Fibroblast of lung (primary cell): ENCODE measurements at regions not wholly inside any gene's neighbourhood (a gene's known extent, or its start where the extent isn't known, plus 50 kb on each side); places are given as distances from the start of the nearest gene placed in this dataset.

ENCODE experiments used
- DNase-seq, 2 donors: peaks; one replicate each; pipeline versions ENCODE4 v3.0.0 to v3.0.0-alpha.2; 2010; ENCODE audit warnings: low read depth in 2 of 2
- H2AFZ ChIP-seq: 2 replicates; pipeline ENCODE4 v1.5.1; 2012; ENCODE audit warnings: low read length, control low read depth, inconsistent platforms
- H3K27ac ChIP-seq: 2 replicates; pipeline ENCODE4 v1.5.1; 2011; ENCODE audit warnings: low read length, control low read depth; ENCODE audit not compliant: insufficient read depth
- H3K27me3 ChIP-seq: 2 replicates; pipeline ENCODE4 v1.5.1; 2011; ENCODE audit warnings: mild to moderate bottlenecking, low read length; ENCODE audit not compliant: control insufficient read depth, insufficient read depth
- H3K36me3 ChIP-seq: 2 replicates; pipeline ENCODE4 v1.5.1; 2011; ENCODE audit warnings: low read length; ENCODE audit not compliant: control insufficient read depth, insufficient read depth
- H3K4me1 ChIP-seq: 2 replicates; pipeline ENCODE4 v1.5.1; 2011; ENCODE audit warnings: low read length; ENCODE audit not compliant: control insufficient read depth, insufficient read depth; ENCODE audit errors: extremely low read depth
- H3K4me2 ChIP-seq: 2 replicates; pipeline ENCODE4 v1.5.1; 2011; ENCODE audit warnings: low read length, control low read depth; ENCODE audit not compliant: insufficient read depth; ENCODE audit errors: extremely low read depth
- H3K4me3 ChIP-seq, 4 experiments: fragments of 200-600 bp in 1 of 4; sonication (generic) in 1 of 4; replicated peaks in 1 of 4; 2 replicates each; pipeline ENCODE4 v1.5.1; 2011 to 2016; ENCODE audit warnings: low read length in 4 of 4, low read depth in 3 of 4, mild to moderate bottlenecking in 3 of 4, control low read depth in 2 of 4, inconsistent platforms in 1 of 4, mixed read lengths in 1 of 4; ENCODE audit not compliant: insufficient read depth in 1 of 4; ENCODE audit errors: control extremely low read depth in 1 of 4
- H3K79me2 ChIP-seq: 2 replicates; pipeline ENCODE4 v1.5.1; 2012; ENCODE audit warnings: mild to moderate bottlenecking, low read length, inconsistent platforms; ENCODE audit not compliant: control insufficient read depth, insufficient read depth
- H3K9ac ChIP-seq: 2 replicates; pipeline ENCODE4 v1.5.1; 2011; ENCODE audit warnings: mild to moderate bottlenecking, low read length, control low read depth; ENCODE audit not compliant: insufficient read depth
- H3K9me3 ChIP-seq: 2 replicates; pipeline ENCODE4 v1.5.1; 2012; ENCODE audit warnings: low read depth, low read length; ENCODE audit not compliant: control insufficient read depth, insufficient read depth
- H4K20me1 ChIP-seq: 2 replicates; pipeline ENCODE4 v1.5.1; 2011; ENCODE audit warnings: low read length; ENCODE audit not compliant: control insufficient read depth, insufficient read depth; ENCODE audit errors: extremely low read depth
- CTCF ChIP-seq, 2 donors: IDR thresholded peaks in 1 of 2; conservative IDR thresholded peaks in 1 of 2; 1 replicate in 1 of 2; 2 replicates in 1 of 2; pipeline ENCODE4 v1.5.1; 2011 to 2012; ENCODE audit warnings: low read length in 2 of 2, control low read depth in 1 of 2, inconsistent platforms in 1 of 2, low read depth in 1 of 2, mild to moderate bottlenecking in 1 of 2
- EZH2 ChIP-seq: IDR thresholded peaks from 2 replicates; pipeline ENCODE4 v1.5.1; 2012; ENCODE audit warnings: low read length, control low read depth, mild to moderate bottlenecking; ENCODE audit errors: missing control alignments

- Histone ChIP-seq H3K9me3 (no peaks in the 10 kb centered on the region), H3K4me2 (no peak overlapping the region), H3K79me2 (no peaks in the 10 kb centered on the region), H2AFZ (no peak overlapping the region), H3K4me1 (no peaks in the 10 kb centered on the region), H3K4me3 (no peak overlapping the region), H4K20me1 (no peaks in the 10 kb centered on the region), H3K9ac (no peak overlapping the region), H3K27me3 (no peaks in the 10 kb centered on the region), H3K36me3 (no peaks in the 10 kb centered on the region), H3K27ac (no peak overlapping the region)
- DNase-seq = no peak
- no peak for TF ChIP-seq EZH2
- TF ChIP-seq CTCF (conservative IDR thresholded peaks at IDR 0.05 in 1 of 2, IDR thresholded peaks at IDR 0.05 in 1 of 2; ENCODE audit: low read depth in 1 of 2, low read length in 2 of 2) = no peak
These were observed 83.3 kb downstream of the TRIM42 start for GRCh38 chr3:140761076-140761639.

GRCh38 chr3:140762746-140763145 is 84.9 kb downstream of the TRIM42 start:
- Histone ChIP-seq H3K27ac (no peak overlapping the region), H3K4me2 (no peak overlapping the region), H2AFZ (no peak overlapping the region), H3K9ac (no peak overlapping the region), H3K4me3 (no peak overlapping the region), H3K36me3 (no peaks in the 10 kb centered on the region), H4K20me1 (no peaks in the 10 kb centered on the region), H3K27me3 (no peaks in the 10 kb centered on the region), H3K9me3 (no peaks in the 10 kb centered on the region), H3K79me2 (no peaks in the 10 kb centered on the region), H3K4me1 (no peaks in the 10 kb centered on the region)
- DNase-seq = no peak
- no peak for TF ChIP-seq EZH2
- TF ChIP-seq CTCF (conservative IDR thresholded peaks at IDR 0.05 in 1 of 2, IDR thresholded peaks at IDR 0.05 in 1 of 2; ENCODE audit: low read depth in 1 of 2, low read length in 2 of 2) = no peak

- DNase-seq = no peak
- TF ChIP-seq CTCF (conservative IDR thresholded peaks at IDR 0.05 in 1 of 2, IDR thresholded peaks at IDR 0.05 in 1 of 2; ENCODE audit: low read depth in 1 of 2, low read length in 2 of 2) = no peak
- no peak for TF ChIP-seq EZH2
- no peak overlapping the region for H3K4me3 ChIP-seq
- no peaks in the 10 kb centered on the region for H3K27me3 ChIP-seq
- no peak overlapping the region for H3K4me2 ChIP-seq
- H3K9ac ChIP-seq = no peak overlapping the region
- no peak overlapping the region for H2AFZ ChIP-seq
- no peaks in the 10 kb centered on the region for H3K79me2 ChIP-seq
- no peaks in the 10 kb centered on the region for H3K9me3 ChIP-seq
- H3K4me1 ChIP-seq = no peaks in the 10 kb centered on the region
- no peak overlapping the region for H3K27ac ChIP-seq
- H4K20me1 ChIP-seq = no peaks in the 10 kb centered on the region
- H3K36me3 ChIP-seq = no peaks in the 10 kb centered on the region
These were observed 85.7 kb downstream of the TRIM42 start for GRCh38 chr3:140763532-140763931.
